Chondrocyte (in vitro differentiated cells): ENCODE measurements at regions not wholly inside any gene's neighbourhood (a gene's known extent, or its start where the extent isn't known, plus 50 kb on each side); places are given as distances from the start of the nearest gene placed in this dataset.

Experiments used
- DNase-seq: peaks from one replicate; pipeline ENCODE4 v3.0.0; 2021; ENCODE audit warnings: mixed read lengths, low spot score
- H3K27ac Mint-ChIP-seq: one replicate; pipeline ENCODE4 v1.8.0; 2021; ENCODE audit warnings: mild to moderate bottlenecking, moderate library complexity, mixed read lengths; ENCODE audit not compliant: unreplicated experiment
- H3K27me3 Mint-ChIP-seq: 2 replicates; pipeline ENCODE4 v1.8.0; 2021; ENCODE audit warnings: low read depth, mixed read lengths
- H3K36me3 Mint-ChIP-seq: 2 replicates; pipeline ENCODE4 v1.8.0; 2021; ENCODE audit warnings: low read depth, mixed read lengths
- H3K4me1 Mint-ChIP-seq: 2 replicates; pipeline ENCODE4 v1.8.0; 2021; ENCODE audit warnings: low read depth, mild to moderate bottlenecking, mixed read lengths
- H3K4me3 Mint-ChIP-seq: one replicate; pipeline ENCODE4 v1.8.0; 2021; ENCODE audit warnings: mild to moderate bottlenecking, moderate library complexity, mixed read lengths; ENCODE audit not compliant: unreplicated experiment
- H3K9me3 Mint-ChIP-seq: 2 replicates; pipeline ENCODE4 v1.8.0; 2021; ENCODE audit warnings: low read depth, mixed read lengths
- CTCF ChIP-seq: fragments of 200-600 bp; sonication (generic); IDR thresholded peaks from 2 replicates; pipeline ENCODE4 v1.5.0; 2021; ENCODE audit warnings: antibody characterized with exemption, mild to moderate bottlenecking, moderate library complexity

- Mint-ChIP-seq H3K27me3 (peaks cover 27% of the 10 kb centered on the region), H3K9me3 (peaks cover 10% of the 10 kb centered on the region), H3K27ac (no peak overlapping the region), H3K36me3 (no peaks in the 10 kb centered on the region), H3K4me1 (no peaks in the 10 kb centered on the region), H3K4me3 (no peak overlapping the region)
- no peak for TF ChIP-seq CTCF
- no peak for DNase-seq
Measured at GRCh38 chr5:2194236-2194555, 311.5 kb upstream of the IRX4 start.

GRCh38 chr5:2193542-2194235 lies 311.0 kb upstream of the IRX4 start:
- H3K27me3 Mint-ChIP-seq: peaks cover 30% of the 10 kb centered on the region
- peaks cover 10% of the 10 kb centered on the region for H3K9me3 Mint-ChIP-seq
- no peak for TF ChIP-seq CTCF
- no peak overlapping the region for H3K4me3 Mint-ChIP-seq
- no peak overlapping the region for H3K27ac Mint-ChIP-seq
- no peaks in the 10 kb centered on the region for H3K36me3 Mint-ChIP-seq
- H3K4me1 Mint-ChIP-seq: no peaks in the 10 kb centered on the region
- DNase-seq: no peak

- H3K27me3 Mint-ChIP-seq: peaks cover 30% of the 10 kb centered on the region
- no peak overlapping the region for H3K4me3 Mint-ChIP-seq
- TF ChIP-seq CTCF: no peak
- H3K36me3 Mint-ChIP-seq: no peaks in the 10 kb centered on the region
- peaks cover 10% of the 10 kb centered on the region for H3K9me3 Mint-ChIP-seq
- DNase-seq: no peak
- no peaks in the 10 kb centered on the region for H3K4me1 Mint-ChIP-seq
- H3K27ac Mint-ChIP-seq: no peak overlapping the region
Measured at GRCh38 chr5:2193142-2193541, 310.4 kb upstream of the IRX4 start.

- no peaks in the 10 kb centered on the region for H3K36me3 Mint-ChIP-seq
- DNase-seq: no peak
- H3K9me3 Mint-ChIP-seq: peaks cover 10% of the 10 kb centered on the region
- peaks cover 24% of the 10 kb centered on the region for H3K27me3 Mint-ChIP-seq
- no peak overlapping the region for H3K27ac Mint-ChIP-seq
- no peak for TF ChIP-seq CTCF
- H3K4me1 Mint-ChIP-seq: no peaks in the 10 kb centered on the region
- H3K4me3 Mint-ChIP-seq: no peak overlapping the region
Measured at GRCh38 chr5:2192496-2192895, 309.8 kb upstream of the IRX4 start.

GRCh38 chr5:2191972-2192371 lies 309.2 kb upstream of the IRX4 start:
- Mint-ChIP-seq H3K4me1 (no peaks in the 10 kb centered on the region), H3K36me3 (no peaks in the 10 kb centered on the region)

More at GRCh38 chr5:2191972-2192371, 309.2 kb upstream of the IRX4 start:
- H3K9me3 Mint-ChIP-seq: peaks cover 10% of the 10 kb centered on the region
- DNase-seq: no peak
- no peak overlapping the region for H3K4me3 Mint-ChIP-seq
- TF ChIP-seq CTCF: no peak
- peaks cover 20% of the 10 kb centered on the region for H3K27me3 Mint-ChIP-seq
- H3K27ac Mint-ChIP-seq: no peak overlapping the region
